ENCODE measurements at regions not wholly inside any gene's neighbourhood (a gene's known extent, or its start where the extent isn't known, plus 50 kb on each side); places are given as distances from the start of the nearest gene placed in this dataset.

DNA sequence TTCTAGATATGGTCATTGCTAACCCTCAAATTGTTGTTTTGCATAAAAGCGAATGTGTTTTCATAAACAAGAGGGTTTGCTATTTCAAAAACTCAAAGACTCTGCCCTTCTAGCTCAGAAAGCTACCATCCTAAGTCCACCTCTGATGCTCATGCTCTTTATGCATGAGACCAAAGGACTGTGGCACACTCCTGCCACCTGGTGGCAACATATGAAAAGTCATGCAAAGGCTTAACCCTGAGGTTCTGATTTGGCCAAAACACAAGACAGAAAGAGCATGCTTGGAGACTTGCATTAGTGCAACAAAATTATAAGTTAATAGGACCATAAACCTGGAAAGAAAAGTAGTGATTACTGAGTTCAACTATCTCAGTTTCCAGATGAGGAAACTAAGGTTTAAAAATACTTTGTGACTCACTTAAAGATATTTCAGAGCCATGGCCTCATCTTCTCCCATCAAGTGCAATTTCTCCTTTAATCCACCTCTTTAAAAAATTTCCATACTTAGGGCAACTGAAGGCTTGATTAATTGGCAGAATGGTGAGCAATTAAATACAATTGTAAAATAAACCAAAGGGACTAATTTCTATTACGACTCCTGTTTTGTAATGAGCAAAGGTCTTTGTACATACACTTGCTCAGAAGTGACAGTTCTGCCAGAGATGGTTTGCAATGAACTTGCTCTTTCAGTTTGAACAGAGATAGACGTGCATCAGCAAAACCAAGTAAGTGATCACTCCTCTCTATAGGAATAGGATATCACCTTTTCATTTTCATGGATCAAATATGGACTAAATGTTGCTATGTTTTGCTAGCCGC, 110.7 kb upstream of the RAD23B start:
- peak; percentile 18 to 68 for DNase-seq

DNA sequence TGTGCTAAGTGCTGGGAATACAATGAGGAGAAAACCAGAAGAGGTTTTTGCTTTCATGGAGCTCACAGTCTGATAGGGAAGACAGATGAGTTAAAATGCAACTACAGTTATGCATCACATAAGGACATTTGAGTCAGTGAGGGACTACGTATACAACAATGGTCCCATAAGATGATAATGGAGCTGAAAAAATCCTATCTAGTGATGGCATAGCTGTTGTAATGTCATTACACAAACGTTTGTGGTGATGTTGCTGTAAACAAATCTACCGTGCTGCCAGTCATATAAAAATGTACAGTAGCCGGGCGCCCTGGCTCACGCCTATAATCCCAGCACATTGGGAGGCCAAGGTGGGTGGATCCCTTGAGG, 110.1 kb upstream of the RAD23B start:
- DNase-seq = no peak

DNA sequence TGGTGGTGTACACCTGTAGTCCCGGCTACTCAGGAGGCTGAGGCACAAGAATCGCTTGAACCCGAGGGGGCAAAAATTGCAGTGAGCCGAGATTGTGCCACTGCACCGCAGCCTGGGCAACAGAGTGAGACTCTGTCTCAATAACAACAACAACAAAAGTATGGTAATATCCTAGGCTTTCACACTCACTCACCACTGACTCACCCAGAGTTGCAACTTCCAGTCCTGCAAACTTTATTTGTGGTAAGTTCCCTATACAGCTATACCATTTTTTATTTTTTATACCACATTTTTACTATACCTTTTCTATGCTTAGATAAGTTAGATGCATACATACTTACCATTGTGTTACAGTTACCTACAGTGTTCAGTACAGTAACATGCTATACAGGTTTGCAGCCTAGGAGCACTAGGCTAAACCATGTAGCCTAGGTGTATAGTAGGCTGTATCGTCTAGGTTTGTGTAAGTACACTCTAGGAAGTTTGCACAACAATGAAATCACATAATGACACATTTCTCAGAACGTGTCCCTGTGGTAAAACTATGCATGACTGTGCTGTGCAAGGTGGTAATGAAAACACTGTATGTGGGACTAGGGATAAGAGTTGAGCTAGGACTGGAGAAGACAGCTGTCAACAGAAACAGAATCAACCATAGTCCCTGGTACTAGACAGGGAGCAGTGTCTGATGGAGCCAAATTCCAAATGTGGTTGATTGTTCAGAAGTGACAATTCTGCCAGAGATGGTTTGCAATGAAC, 109.5 kb upstream of the RAD23B start:
- no peak for DNase-seq

DNA sequence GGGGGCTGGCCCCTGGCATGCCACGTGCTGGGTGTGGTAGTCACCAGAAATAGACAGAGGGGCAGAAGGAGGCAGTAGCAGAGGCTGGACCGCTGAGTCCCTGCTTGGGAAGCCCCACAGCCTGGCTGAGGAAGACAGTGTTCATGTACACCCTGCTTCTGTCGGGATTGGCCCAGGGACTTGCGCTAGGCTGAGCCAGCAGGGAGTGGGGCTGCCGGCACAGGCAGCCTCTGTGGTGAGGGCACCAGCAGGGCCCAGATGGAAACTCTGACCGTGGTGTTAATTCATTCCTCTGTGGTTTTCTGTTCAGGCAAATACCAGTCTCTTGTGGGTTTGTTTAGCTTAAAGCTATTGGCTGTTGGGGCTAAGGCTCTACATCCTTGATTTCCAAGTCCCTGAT, 108.6 kb upstream of the RAD23B start:
- no peak for DNase-seq

DNA sequence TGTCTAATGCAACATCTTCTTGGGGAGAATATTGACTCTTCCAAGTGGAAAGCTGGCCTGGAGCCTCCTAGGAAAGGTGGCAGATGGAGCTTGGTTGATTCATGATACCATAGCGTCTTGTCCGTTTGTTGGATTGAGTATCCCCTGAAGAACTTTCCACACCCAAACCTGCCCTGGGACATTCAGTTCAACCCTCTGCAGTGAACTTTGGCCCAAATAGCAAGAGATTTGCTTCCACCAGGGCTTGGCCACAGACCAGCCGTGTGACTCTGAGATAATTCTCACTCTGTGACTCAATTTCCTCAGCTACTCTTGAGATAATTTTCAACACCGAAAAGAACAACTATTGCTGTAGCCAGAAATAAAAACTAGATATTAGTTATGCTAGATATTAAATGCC, 108.0 kb upstream of the RAD23B start:
- DNase-seq = no peak

DNA sequence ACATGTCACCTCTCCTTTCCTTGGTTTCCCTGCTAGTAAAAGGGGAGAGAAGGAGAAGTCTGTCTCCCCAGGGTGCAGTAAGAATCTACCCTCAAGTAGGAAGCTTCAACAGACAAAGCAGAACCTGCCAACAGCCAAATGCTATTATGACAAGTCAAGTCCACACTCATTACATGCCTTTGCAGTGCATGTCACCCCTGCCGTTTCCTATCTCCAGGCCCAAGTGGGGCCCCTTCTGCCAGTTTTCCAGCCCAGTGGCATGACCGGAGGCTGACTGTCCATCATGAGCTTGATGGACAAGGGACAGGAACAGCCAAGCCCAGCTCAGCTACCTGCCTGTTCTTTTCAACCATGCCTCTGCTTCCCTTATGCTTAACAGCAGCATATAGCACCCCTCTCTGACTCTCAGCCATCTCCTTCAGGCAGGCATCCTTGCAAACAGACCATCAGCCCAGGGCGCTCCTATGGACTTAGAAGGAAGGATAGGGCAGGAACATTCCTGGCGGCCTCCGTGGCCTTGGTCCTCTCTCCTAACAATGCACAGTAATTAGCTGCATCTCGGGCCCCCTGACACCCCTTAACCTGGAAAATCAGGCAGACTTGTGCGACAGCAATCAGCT, 107.2 kb upstream of the RAD23B start:
- no peak for DNase-seq

DNA sequence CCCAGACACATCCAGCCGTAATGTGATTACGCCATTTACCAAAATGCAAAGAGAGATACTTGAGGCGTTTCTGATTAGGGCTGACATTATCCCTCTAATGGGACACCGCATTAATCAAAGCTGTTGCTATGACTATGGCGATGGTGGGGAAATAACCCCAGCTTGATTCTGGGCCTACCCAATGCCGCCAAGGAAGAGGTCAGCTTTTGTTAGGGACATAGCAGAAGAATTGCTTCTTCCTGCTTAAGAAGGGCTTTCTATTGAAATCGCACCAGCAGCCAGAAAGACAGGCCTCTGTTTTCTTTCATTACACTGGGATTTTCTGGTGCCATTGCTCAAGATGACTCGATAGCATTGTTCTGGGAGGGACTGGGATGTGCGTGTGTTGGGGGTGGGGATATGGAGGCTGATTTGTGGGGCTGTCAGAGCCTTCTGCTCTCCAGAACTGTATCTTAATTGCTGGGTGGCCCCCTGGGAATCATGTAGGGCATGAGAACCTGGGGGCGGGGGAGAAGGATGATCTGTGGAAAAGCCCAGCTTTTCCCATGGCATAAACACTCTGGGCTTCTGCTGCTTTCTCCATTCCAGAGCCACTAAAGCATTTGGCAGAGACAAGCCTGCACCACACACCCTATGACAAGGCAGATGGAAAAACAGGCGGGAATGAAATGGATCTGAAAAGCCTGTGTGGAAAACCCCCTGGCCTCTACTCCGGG, 106.5 kb upstream of the RAD23B start:
- DNase-seq = peak in 1 of 2 experiments; percentile 7

DNA sequence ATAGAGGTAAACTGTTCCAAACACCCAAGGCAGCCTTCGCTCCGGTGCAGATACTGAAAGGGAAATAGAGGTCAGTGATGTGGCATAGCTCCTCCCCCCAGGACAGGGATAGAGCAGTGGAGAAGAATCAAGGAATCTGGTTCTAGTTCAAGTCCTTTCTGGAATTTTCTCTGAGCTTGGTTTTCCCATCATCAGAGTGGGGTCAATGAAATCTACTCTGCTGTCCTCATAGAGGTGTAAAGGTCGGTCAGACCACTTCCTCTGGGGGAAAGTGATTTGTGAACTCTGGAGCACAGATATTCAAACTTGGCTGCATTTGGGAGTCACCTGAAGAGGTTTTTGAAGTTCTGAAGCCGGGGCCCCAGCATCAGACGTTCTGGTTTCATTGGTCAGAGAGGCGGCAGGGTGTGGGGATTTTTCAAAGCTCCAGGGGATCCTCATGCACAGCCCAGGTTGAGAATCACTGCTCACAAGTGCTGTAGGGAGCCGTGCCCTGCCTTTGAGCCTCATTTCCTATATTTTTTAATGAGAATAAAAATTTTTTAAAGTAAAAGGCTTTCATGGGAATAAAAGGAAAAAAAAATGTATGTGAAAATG, 105.7 kb upstream of the RAD23B start:
- no peak for DNase-seq

DNA sequence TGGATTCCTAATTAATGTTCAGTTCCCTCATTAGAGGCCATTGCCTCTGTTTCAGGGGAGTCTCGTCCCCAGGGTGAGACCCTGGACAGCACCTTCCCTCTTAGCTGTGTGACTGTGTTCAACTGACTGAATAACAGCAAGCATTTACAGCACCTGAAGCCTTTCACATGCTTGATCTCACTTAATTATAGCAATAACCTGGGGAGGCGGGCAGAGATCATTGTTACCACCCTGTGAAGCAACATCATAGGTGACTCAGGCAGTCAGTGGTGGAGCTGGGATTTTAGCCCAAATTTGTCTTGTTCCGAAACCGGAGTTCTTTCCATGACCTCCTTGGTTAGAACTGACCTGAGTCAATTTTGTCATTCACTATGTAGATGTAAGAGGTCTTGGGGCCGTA, 105.2 kb upstream of the RAD23B start:
- DNase-seq = no peak

DNA sequence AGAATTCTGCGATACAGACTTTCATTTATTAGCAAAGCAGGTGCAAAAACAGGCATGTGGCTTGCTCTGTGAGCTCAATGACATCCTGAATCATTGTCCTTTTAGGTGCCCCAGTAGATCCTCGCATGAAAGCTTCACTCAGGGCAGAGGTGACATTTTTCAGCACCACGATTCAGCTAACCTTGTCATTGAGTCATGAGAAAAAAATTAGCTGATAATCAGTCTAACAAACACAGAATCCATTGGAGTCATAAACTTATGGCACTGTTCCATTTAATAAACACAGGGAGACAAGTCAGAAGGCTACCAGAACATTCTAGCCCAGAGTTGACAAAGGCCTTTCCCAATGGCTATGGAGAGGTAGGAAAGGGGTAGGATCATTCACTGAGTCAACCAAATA, 104.8 kb upstream of the RAD23B start:
- no peak for DNase-seq

DNA sequence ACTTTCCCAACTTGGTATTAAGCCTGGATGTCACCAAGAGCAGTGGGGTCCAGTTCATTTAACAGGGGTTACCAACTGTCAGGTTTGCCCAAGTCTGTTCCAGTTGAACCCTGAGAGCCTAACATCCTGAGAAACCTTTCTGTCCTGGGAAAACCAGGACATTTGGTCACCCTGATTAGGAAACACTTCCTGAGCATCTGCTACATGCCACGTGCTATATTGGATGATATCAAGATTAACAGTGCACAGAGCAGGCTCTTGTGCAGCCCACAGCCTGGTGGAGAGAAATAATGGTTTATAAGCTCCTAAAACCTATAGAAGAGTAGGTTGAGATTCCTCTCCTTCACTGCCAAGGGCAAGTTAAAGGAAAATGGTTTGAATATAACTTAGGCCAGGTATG, 102.9 kb upstream of the RAD23B start:
- DNase-seq = no peak

DNA sequence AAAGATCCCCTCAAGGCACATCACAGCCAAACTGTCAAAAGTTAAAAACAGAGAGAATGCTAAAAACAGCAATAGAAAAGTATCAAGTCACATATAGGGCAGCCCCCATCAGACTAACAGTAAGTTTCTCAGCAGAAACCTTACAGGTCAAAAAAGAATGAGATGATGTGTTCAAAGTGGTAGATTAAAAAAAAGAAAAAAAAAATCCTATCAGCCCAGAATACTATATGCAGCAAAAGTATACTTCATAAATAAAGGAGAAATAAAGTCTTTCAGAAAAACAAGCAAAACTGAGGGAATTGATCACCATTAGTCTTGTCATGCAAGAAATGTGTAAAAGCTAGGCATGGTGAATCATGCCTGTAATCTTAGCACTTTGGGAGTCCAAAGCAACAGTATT, 99.9 kb upstream of the RAD23B start:
- no peak for DNase-seq

DNA sequence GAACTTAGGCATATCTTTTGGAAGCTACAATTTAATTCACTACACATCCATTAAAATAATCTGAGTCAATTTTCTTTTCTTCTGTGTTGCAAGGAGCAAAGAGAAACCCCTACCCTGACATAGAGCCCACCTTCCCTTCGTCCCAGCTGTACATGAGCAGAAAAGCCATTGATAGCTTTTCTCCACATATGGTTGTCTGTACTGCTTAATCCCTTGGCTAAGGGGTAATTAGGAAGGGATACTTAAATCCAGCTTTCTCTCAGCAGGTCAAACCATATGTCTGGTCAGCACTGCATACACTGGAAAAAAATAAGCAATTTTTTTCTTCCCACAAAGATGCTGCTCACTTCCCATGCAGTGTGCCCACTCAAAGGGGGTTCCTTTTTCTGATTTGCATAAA, 94.7 kb upstream of the RAD23B start:
- DNase-seq = no peak

DNA sequence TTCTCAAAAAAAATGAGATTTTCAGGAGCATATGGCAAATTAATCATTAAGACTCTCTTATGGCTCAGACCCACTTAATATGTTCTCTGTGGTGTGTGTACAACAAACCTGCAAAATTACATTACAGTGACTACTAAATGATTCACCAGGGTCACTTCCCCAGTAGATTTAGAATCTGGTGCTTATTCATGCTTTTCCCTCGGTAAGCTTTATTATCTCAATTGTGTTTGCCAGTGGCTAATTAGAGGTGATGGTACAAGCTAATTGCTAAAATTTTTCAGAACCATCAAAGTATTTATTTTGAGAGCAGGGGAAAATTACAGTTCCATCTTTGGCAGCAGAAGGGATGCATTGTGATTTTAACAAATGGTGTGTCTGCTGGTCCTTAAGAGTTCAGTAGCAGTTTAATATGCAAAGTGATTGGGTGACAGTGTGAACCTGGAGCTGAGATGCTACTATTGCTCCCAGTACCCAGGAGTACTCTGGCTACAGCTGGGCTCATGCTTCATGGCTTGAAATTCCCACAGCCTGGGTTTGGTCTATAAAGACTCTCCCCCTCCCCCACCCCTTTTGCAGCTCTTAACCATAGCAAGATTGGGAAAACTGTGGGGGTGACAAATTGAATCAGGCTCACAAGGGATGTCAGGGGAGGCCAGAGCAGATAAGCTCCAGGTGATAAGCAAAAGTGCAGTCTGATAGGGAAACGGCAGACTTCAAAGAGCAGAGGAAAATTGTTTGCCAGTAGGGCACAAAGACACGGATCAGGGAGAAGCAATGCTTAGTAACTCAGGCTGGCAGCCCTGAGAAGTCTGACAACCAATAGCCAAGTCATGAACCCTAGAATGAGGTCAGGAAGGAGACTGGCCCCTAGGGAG, 92.8 kb upstream of the RAD23B start:
- DNase-seq = no peak

DNA sequence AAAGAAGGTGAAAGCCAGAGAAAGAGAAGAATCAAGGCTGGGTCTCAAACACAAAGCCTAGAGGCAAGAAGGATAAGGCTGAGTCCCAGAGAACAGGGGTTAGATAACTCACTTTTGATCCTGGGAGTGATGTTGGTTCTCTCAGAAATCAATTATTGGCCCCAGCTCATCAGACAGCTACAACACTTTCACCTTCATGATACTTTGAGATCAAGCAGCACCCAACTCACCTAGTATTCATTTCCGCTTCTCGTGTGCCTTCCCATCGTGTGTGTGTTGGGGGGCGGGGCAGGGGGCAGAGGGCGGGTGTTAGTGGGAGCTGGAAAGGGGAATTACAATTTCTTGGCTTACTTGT, 92.2 kb upstream of the RAD23B start:
- DNase-seq = no peak

DNA sequence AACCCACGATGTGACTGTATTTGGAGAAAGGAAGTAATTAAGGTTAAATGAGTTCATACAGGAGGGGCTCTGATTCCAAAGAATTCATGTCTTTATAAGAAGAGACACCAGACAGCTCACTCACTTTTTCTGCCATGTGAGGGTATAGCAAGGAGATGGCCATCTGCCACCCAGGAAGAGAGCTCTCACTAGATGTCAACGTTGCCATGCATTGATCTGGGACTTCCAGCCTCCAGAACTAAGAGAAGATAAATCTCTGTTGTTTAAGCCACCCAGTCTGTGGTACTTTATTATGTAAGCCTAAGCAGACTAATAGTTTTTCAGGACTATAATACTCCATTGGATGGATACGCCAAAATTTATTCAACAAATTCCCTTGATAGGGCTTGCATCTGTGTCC, 89.8 kb upstream of the RAD23B start:
- DNase-seq = peak in 1 of 2 experiments; percentile 0

DNA sequence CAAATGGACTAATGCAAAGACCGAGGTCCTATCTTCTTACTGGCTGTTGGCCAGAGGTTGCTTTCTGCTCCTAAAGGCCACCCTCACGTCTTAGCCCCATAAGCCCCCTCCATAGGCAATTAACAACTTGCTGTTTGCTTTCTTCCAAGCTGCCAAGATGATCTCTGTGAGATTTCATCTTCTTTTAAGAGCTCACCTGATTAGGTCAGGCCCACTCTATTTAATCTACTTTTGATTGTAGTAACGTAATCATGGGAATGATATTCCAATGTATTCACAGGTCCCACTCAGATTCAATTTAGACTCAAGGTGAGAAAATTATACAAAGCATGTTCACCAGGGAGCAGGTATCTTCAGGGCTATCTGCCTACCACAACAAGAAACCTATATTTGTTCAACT, 84.4 kb upstream of the RAD23B start:
- DNase-seq = no peak

DNA sequence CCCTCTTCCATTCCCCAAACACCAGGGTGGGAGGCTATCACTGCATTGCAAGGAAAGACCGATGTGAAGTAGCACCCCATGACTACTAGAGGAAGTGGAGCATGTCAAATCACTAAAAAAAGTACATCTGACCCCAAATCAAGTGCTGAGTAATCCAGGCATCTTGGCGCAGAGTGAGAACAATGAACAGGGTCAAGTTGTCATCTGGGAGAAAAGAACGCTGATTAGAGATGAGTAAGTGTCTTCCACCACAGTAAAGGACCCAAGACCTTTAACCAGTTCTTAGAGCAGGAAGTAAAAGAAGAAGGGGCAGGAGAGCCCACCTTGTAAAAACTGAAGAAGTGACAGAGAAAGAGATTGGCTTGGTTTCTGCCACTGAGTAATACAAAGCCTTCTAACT, 75.0 kb upstream of the RAD23B start:
- no peak for DNase-seq

DNA sequence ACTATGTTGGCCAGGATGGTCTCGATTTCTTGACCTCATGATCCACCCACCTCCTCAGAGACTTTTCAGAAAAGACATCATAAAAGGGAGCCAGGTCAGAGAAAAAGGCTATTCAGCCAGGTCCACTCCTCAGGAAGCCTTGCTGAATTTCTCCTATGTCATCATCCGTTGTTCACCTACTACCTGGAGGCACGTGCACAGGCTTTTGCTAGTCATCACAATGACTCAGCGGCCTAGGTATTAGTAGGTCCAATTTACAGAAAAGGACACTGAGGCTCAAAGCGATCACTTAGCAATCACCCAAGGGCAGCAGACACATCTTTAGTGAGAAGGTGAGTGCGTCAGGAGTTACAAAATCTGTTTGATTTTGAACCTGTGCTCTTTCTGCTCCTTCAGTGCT, 72.3 kb upstream of the RAD23B start:
- no peak for DNase-seq

DNA sequence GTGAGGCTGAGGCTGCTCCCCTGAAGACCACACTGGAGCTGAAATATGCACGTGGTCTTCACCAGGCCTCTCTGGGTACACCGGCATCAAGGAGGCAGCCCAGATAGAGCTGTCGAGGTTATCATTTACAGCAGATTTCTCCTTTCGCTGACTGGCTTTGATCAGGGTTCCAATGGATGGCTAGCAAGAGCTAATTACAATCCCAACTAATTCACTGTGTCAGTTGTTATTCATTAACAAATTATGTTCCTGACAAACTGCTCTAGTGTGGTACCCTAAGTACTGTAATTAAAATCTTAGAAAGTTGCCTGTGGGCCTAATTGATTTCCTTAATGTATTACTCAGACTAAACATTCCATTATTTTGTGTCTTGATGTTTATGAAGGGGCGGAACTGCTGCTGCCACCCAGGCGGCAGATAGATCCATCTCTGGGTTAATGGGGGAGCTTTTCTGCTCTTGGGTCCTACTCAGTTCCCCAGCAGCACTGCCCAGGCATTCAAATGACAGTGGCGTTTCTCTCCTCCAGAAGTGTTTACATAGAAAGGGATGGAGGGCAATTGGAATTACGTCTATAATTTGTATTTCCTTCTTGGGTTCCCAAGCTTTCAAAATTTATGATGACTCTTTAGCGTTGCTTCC, 71.7 kb upstream of the RAD23B start:
- no peak for DNase-seq

DNA sequence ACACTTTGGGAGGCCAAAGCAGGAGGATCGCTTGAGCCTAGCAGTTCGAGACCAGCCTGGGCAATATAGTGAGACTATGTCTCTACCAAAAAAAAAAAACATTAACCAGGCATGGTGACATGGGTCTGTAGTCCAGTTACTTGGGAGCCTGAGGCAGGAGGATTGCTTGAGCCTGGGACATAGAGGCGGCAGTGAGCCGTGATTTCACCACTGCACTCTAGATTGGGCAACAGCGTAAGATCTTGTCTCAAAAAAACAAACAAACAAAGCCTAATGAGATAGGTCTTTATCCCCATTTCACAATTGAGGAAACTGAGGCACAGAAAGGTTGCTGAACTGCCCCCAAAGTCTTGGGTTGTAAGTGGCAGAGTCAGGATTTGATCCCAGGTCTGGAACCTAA, 70.5 kb upstream of the RAD23B start:
- DNase-seq = no peak

DNA sequence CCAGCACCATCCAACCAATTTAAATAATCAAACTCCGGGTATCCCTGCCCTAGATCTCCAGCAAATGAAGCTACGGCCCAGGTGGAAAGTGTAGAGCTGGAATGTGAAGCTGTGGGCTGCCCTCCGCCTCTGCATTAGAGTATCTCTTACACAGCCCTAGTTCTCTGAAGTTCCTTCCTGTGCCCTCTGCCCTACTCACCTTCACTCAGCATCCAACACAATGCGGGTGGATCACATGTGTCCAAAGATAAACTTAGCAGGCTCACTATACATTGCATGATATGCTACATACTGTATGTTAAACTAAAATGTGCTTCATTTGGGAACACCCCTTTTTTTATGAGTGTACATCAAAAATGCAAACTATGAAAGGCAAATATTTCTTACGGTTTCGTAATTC, 70.0 kb upstream of the RAD23B start:
- DNase-seq = no peak

Measured in NCI-H446 (cell line).